Activated naive CD4-positive, alpha-beta T cell treated with anti-CD3 and anti-CD28 coated beads, Interleukin-2, amount 50 U/mL, for 24 hours (primary cell): ENCODE measurements at regions not wholly inside any gene's neighbourhood (a gene's known extent, or its start where the extent isn't known, plus 50 kb on each side); places are given as distances from the start of the nearest gene placed in this dataset.
"Not testable (repeated sequence)": the region's sequence is repeated elsewhere in the genome, so short reads cannot be mapped to it uniquely, and the experiment has no call there.

Experiments
- H3K27ac Mint-ChIP-seq: one replicate; pipeline ENCODE4 v1.8.0; 2021; ENCODE audit warnings: mild to moderate bottlenecking, mixed read lengths
- H3K27me3 Mint-ChIP-seq: one replicate; pipeline ENCODE4 v1.8.0; 2021; ENCODE audit warnings: mixed read lengths
- H3K36me3 Mint-ChIP-seq: one replicate; pipeline ENCODE4 v1.8.0; 2021; ENCODE audit warnings: mixed read lengths
- H3K4me1 Mint-ChIP-seq: one replicate; pipeline ENCODE4 v1.8.0; 2021; ENCODE audit warnings: mixed read lengths
- H3K4me3 Mint-ChIP-seq: one replicate; pipeline ENCODE4 v1.8.0; 2021; ENCODE audit warnings: mild to moderate bottlenecking, mixed read lengths
- H3K9me3 Mint-ChIP-seq: one replicate; pipeline ENCODE4 v1.8.0; 2021; ENCODE audit warnings: mixed read lengths

DNA sequence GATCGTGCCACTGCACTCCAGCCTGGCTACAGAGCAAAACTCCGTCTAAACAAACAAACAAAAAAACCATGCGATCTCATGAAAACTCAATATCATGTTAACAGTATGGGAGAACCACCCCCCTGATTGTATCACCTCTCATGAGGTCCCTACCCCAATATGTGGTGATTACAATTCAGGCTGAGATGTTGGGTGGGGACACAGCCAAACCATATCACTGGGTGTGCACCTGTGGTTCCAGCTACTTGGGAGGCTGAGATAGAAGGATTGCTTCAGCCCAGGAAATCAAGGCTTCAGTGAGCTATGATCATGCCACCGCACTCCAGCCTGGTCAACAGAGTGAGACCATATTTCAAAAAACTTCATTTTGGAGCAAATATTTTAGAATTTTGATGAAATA lies 1094.7 kb upstream of the CDH8 start:
- Mint-ChIP-seq H3K4me1 (no peaks in the 10 kb centered on the region), H3K27ac (no peak overlapping the region), H3K9me3 (peaks cover 21% of the 10 kb centered on the region), H3K36me3 (no peaks in the 10 kb centered on the region), H3K27me3 (no peaks in the 10 kb centered on the region), H3K4me3 (no peak overlapping the region)

DNA sequence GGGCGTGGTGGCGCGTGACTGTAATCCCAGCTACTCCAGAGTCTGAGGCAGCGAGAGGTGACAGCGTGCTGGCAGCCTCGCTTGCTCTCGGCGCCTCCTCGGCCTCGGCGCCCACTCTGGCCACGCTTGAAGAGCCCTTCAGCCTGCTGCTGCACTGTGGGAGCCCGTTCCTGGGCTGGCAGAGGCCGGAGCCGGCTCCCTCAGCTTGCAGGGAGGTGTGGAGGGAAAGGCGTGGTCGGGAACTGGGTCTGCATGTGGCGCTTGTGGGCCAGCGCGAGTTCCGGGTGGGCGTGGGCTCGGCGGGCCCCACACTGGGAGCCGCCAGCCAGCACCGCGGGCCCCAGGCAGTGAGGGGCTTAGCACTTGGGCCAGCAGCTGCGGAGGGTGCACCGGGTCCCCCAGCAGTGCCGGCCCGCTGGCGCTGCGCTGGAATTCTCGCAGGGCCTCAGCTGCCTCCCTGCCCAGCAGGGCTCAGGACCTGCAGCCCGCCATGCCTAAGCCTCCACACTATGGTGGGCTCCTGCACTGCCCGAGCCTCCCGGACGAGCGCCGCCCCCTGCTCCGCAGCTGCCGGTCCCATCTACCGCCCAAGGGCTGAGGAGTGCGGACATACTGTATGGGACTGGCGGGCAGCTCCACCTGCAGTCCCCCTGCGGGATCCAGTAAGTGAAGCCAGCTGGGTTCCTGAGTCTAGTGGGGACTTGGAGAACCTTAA lies 1093.3 kb upstream of the CDH8 start:
- Mint-ChIP-seq H3K4me3 (no peak overlapping the region), H3K36me3 (no peaks in the 10 kb centered on the region), H3K4me1 (no peaks in the 10 kb centered on the region), H3K27me3 (no peaks in the 10 kb centered on the region), H3K27ac (no peak overlapping the region), H3K9me3 (peaks cover 21% of the 10 kb centered on the region)

DNA sequence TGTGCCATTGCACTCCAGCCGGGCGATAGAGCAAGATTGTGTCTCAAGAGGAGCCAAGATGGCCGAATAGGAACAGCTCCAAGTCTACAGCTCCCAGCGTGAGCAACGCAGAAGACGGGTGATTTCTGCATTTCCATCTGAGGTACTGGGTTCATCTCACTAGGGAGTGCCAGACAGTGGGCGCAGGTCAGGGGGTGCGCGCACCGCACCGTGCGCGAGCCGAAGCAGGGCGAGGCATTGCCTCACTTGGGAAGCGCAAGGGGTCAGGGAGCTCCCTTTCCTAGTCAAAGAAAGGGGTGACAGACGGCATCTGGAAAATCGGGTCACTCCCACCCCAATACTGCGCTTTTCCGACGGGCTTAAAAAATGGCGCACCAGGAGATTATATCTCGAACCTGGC lies 1083.7 kb upstream of the CDH8 start:
- not testable (repeated sequence) for H3K27ac Mint-ChIP-seq, H3K4me1 Mint-ChIP-seq, H3K27me3 Mint-ChIP-seq, H3K36me3 Mint-ChIP-seq, H3K4me3 Mint-ChIP-seq
- peaks cover 23% of the 10 kb centered on the region for H3K9me3 Mint-ChIP-seq

DNA sequence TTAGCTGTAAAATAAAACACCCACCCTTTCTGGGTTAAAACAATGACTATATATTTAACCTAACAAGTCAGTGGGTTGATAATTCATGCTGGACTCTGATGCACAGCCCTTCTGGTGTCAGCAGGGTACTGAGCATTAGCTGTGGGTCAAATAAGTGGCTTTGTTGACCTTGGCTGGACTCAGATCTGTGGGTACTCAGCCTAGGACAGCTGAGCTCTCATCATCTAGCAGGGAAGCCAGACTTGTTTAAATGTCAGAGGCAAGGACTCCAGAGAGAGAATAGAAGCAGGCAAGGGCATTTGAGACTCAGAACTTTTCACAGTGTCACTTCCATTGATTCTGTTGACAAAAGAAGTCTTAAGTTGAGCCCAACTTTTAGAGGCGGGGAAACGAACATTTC lies 1063.8 kb upstream of the CDH8 start:
- Mint-ChIP-seq H3K27me3 (no peaks in the 10 kb centered on the region), H3K4me1 (no peaks in the 10 kb centered on the region), H3K4me3 (no peak overlapping the region), H3K36me3 (no peaks in the 10 kb centered on the region), H3K27ac (no peak overlapping the region), H3K9me3 (peaks cover 11% of the 10 kb centered on the region)

DNA sequence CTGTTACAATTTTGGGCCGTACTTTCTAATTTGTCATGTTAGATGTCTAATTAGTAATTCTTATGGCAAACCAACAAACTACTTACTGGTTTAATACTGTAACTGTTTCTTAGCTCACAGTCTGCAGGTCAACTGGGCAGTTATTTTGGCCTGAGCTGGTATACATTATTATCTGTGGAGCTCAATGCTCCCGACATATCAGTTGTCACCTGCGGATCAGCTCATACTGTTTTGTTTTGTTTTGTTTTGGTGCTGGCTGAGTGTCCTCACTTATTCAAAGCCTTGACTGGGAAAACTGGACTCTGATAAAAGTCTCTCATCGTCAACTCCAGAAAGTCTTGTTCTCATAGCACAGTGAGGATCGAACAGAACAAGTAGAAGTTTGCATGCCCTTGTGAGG lies 1060.6 kb upstream of the CDH8 start:
- H3K4me3 Mint-ChIP-seq: no peak overlapping the region
- H3K27me3 Mint-ChIP-seq: no peaks in the 10 kb centered on the region
- no peak overlapping the region for H3K27ac Mint-ChIP-seq
- H3K4me1 Mint-ChIP-seq: no peaks in the 10 kb centered on the region
- H3K36me3 Mint-ChIP-seq: no peaks in the 10 kb centered on the region
- peaks cover 19% of the 10 kb centered on the region for H3K9me3 Mint-ChIP-seq

DNA sequence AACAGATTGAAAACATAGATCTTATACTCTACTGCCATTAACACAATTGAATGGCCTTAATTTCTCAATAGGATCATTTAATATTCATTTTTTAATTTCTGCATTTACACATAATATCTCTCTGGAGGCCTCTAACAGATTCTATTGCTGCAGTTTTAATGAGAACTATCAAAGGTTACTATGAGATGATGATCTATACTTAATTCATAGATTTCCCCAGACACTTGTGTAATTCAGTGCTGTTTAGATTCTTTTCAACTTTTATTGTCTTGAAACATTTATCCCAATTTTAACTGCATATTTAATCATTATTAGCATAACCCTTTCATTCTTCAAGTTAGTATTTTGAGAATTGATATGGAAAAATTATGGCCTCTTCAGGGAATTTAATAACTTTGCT lies 1056.5 kb upstream of the CDH8 start:
- Mint-ChIP-seq H3K27ac (no peak overlapping the region), H3K27me3 (no peaks in the 10 kb centered on the region), H3K4me1 (no peaks in the 10 kb centered on the region), H3K4me3 (no peak overlapping the region), H3K9me3 (peaks cover 20% of the 10 kb centered on the region), H3K36me3 (no peaks in the 10 kb centered on the region)

DNA sequence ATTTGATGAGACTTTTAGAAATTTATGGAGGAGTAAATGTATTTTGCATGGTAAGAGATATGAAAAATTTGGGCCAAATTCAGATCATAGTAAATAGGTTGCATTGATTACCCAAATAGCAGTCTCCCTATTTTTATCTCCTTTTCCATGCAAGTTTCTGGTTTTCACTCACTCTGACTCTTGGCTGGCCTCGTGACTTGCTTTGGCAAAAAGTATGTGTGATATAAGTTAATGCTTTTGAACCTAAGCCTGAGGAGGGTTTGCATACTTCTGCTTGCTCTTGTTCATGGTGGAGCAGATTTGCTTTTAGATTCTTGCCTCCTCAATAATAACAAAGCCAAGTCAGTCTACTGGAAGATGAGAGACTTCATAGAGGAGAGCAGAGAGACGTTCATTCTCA lies 1045.9 kb upstream of the CDH8 start:
- Mint-ChIP-seq H3K36me3 (no peaks in the 10 kb centered on the region), H3K9me3 (peaks cover 13% of the 10 kb centered on the region), H3K27me3 (no peaks in the 10 kb centered on the region), H3K4me3 (no peak overlapping the region), H3K27ac (no peak overlapping the region), H3K4me1 (no peaks in the 10 kb centered on the region)

DNA sequence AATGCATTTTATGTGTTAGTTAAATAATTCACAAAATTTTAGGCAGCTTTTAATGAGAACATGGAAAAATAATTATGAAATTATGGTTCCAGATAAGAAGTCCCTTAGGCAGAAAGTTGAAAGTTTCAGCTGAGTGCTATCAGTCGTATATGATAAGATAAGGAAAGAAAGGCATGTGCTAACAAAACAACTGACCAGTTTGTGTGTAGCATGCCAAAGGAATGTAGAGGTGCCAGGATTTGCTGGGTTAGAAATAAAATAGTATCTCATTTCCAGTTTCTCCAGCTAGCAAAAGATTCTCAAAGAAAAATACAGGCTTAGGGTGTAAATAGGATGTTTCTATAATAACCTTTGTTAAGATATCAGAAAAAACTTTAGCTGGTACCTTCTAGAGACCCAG lies 1044.5 kb upstream of the CDH8 start:
- Mint-ChIP-seq H3K27ac (no peak overlapping the region), H3K9me3 (peaks cover 5% of the 10 kb centered on the region), H3K4me1 (no peaks in the 10 kb centered on the region), H3K36me3 (no peaks in the 10 kb centered on the region), H3K4me3 (no peak overlapping the region), H3K27me3 (no peaks in the 10 kb centered on the region)

DNA sequence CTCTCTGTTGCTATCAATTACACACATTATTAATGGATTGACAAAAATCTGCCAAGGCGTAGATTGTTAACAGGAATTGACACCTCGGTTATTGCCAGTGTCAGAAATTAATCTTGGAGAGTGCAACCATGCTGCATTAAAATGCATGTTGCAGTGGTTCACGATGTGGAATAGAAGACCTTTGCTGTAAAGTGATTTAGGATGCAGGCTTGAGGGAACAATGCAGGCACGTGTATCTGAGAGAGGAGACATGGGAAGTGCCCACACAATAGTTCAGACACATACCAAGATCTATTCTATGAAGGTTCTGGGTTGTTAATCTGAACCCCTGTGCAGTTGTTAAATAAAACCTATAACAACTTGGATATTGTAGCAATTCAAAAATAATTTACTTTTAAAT lies 1032.8 kb upstream of the CDH8 start:
- no peak overlapping the region for H3K27ac Mint-ChIP-seq
- H3K27me3 Mint-ChIP-seq: no peaks in the 10 kb centered on the region
- no peaks in the 10 kb centered on the region for H3K36me3 Mint-ChIP-seq

DNA sequence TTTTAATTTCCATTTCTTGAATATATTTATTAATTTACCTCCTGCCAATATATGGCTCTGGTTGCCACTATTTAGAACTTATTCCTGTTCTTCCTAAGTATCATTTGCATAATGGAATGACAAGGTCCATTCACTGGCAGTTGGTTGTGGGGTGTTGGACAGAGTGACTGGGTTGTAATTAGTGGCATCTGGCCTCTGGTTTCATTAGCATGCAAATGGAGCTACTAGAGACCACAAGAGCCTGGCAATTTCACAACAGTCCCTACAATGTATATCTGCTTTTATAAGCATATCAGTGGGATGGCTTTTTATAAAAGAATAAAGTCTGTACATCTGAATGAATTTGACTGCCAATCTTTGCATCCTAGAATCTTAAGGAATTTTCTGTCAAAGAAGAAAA lies 1030.9 kb upstream of the CDH8 start:
- Mint-ChIP-seq H3K9me3 (peaks cover 16% of the 10 kb centered on the region), H3K4me3 (no peak overlapping the region), H3K27me3 (no peaks in the 10 kb centered on the region), H3K27ac (no peak overlapping the region), H3K36me3 (no peaks in the 10 kb centered on the region), H3K4me1 (no peaks in the 10 kb centered on the region)

More for the DNA sequence above, 1032.8 kb upstream of the CDH8 start:
- no peaks in the 10 kb centered on the region for H3K4me1 Mint-ChIP-seq
- H3K4me3 Mint-ChIP-seq: no peak overlapping the region
- H3K9me3 Mint-ChIP-seq: peaks cover 21% of the 10 kb centered on the region

DNA sequence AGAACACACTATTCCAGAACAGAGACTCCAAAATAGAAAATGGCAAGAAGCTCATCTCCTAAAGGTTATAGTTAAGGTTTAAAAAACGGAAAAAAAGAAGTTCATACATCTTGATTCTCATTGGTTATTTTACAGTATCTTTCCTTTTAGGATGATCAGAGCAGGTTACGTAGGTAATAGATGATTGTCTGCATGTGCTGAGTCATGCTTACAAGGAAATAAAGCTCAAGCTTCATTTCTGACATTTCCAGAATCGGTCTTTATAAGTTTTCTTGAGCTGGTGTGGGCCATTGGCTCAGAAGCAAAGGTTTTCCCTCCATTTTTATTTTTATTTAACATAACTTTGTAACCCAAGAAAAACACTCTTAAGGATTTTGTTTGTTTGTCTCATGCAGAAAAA lies 1030.3 kb upstream of the CDH8 start:
- Mint-ChIP-seq H3K9me3 (peaks cover 10% of the 10 kb centered on the region), H3K36me3 (no peaks in the 10 kb centered on the region), H3K27ac (no peak overlapping the region), H3K4me1 (no peaks in the 10 kb centered on the region), H3K27me3 (no peaks in the 10 kb centered on the region), H3K4me3 (no peak overlapping the region)

DNA sequence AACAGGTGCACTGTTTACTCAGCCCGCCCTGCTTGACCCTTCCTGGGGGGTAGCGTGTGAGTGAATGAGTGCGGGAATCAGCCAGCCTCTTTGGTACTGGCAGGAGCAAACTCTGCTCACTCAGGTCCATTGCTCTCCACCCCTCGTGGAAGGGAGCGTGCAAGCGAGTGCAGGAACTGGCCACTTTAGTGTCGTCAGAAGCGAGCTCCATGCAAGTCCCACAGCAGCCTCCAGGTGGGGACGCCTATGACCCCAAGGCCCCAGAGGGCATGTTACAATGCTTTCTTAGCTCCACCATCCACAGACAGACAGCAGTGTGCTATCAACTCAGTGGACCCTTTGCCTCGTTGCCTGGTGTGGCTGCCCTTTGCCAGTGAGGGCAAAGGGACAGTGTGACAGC lies 1025.1 kb upstream of the CDH8 start:
- H3K4me3 Mint-ChIP-seq: no peak overlapping the region
- H3K9me3 Mint-ChIP-seq: no peaks in the 10 kb centered on the region
- no peaks in the 10 kb centered on the region for H3K27me3 Mint-ChIP-seq

DNA sequence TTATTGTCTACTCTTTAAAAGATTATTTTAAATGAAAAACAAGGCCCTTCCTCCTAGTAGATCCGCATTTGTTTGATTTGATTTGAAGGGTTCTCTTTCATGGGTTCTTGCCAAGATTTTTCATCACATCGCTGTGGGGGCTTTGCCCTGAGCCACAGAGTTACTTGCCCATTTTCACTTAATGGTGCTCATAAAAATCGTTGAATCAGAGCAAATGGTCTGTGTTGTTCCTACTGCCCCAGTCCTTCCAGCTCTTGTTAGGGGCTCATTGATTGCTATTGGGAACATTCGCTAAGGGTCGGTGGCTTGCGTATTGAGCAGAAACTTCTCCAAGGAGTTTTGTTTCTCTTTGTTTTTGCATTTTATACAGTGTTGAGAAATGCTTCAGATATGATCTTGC lies 1023.4 kb upstream of the CDH8 start:
- H3K27ac Mint-ChIP-seq: no peak overlapping the region
- no peaks in the 10 kb centered on the region for H3K36me3 Mint-ChIP-seq
- H3K4me3 Mint-ChIP-seq: no peak overlapping the region
- no peaks in the 10 kb centered on the region for H3K9me3 Mint-ChIP-seq
- H3K27me3 Mint-ChIP-seq: no peaks in the 10 kb centered on the region
- no peaks in the 10 kb centered on the region for H3K4me1 Mint-ChIP-seq

More for the DNA sequence above, 1025.1 kb upstream of the CDH8 start:
- H3K36me3 Mint-ChIP-seq: no peaks in the 10 kb centered on the region
- H3K4me1 Mint-ChIP-seq: no peaks in the 10 kb centered on the region
- no peak overlapping the region for H3K27ac Mint-ChIP-seq

DNA sequence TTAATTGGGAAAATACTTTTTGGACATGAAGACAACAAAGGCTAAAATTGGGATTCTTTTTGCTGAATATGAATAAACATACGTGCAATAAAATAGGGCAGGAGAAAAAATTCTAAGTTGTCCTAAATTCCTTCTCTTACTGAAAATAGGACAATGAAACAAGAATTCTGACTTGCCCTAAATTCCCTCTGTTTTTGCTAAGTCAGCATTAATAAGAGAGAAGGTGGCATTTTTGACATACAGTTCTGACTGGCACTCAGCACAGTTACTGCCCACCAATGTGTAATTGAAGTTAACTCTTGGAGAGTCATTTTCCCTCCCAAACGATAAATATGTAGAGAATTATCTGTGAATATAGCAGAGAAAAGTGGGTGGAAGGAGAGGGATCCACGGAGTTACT lies 1021.1 kb upstream of the CDH8 start:
- Mint-ChIP-seq H3K27ac (no peak overlapping the region), H3K36me3 (no peaks in the 10 kb centered on the region), H3K9me3 (no peaks in the 10 kb centered on the region), H3K4me3 (no peak overlapping the region), H3K4me1 (no peaks in the 10 kb centered on the region), H3K27me3 (no peaks in the 10 kb centered on the region)

DNA sequence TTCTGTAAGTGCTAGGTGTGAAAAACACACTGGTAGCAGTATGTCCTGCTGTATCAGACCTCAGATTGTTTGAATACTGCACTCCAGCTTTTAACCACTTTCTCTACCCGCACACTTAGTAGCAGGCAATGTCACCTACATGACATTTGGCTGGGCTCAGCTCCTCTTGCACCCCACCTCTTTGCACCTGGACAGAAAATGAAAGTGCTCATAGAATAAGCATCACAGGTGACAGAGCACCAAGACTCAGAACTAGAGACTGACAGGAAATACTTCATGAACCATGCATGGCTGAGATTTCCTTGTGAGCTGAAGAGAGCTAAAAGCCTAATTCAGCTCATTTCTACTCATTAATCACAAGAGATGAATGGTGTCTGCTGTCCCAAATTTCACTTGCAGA lies 1014.2 kb upstream of the CDH8 start:
- H3K36me3 Mint-ChIP-seq: no peaks in the 10 kb centered on the region
- H3K27ac Mint-ChIP-seq: no peak overlapping the region
- H3K27me3 Mint-ChIP-seq: no peaks in the 10 kb centered on the region
- no peaks in the 10 kb centered on the region for H3K4me1 Mint-ChIP-seq
- no peak overlapping the region for H3K4me3 Mint-ChIP-seq
- H3K9me3 Mint-ChIP-seq: peaks cover 5% of the 10 kb centered on the region

DNA sequence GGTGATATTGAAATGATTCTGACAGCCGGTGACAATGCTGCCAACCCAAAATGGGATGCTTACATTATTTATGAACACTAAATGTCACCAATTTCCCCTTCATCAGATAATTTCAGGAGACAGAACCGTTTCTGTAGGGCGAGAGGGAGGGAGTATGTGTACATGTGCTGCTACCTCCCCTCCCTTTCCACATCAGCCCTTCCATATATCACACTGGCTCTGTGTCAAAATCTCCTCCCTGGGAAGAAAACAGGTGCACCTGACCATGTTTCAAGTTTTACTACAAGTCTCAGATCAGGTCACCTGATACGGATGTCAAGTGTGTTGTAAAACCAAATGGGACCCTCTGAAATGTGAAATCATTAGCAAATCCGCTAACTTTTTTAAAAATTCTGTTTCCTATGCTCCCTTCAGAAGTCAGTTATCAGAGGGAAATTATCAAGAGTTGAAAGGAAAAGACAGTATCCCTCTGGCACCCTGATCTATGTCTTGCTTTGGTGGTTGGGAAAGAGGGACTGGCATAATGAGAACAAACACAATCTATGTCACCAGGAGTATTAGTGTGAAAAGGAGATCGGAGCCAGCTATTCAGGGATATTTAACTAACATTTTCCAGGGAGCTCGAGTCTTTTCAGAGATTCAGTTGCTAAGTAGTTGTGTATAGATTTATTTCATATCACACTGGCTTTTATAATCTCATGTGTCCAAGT lies 1002.3 kb upstream of the CDH8 start:
- H3K4me1 Mint-ChIP-seq: no peaks in the 10 kb centered on the region
- H3K9me3 Mint-ChIP-seq: peaks cover 13% of the 10 kb centered on the region
- H3K27ac Mint-ChIP-seq: no peak overlapping the region
- H3K36me3 Mint-ChIP-seq: no peaks in the 10 kb centered on the region
- H3K27me3 Mint-ChIP-seq: no peaks in the 10 kb centered on the region
- H3K4me3 Mint-ChIP-seq: no peak overlapping the region
